Superior temporal gyrus (tissue), 1 donor: ENCODE measurements at regions not wholly inside any gene's neighbourhood (a gene's known extent, or its start where the extent isn't known, plus 50 kb on each side); places are given as distances from the start of the nearest gene placed in this dataset.

Source experiments
- DNase-seq: peaks from one replicate; pipeline ENCODE4 v3.0.0-alpha.2; 2016; ENCODE audit errors: extremely low spot score

- no peak for DNase-seq
Observed at GRCh38 chr4:111712093-111712677, 433.1 kb upstream of the FAM241A start.

- no peak for DNase-seq
Observed at GRCh38 chr4:111713276-111713675, 432.0 kb upstream of the FAM241A start.

DNA sequence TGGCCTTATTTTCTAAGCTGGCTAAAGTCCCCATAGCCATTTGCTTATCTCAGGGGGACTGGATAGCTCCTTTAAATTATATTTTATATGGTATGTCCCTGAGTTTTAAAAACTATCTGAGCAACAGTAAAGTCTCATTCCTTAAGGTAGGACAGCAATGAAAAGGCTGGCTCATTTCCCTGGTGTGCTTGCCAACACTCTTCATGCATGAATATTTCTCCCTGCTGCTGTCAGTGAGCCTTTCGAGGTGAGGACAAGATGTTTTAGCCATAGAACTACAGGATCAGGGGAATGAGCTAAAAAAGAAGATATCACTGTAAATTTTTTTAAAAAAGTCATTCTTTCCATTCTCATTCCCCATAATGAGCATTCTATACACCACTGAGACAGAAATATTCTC is 427.3 kb upstream of the FAM241A start:
- DNase-seq = no peak

GRCh38 chr4:111718763-111719559 is 426.3 kb upstream of the FAM241A start:
- DNase-seq = no peak

GRCh38 chr4:111720866-111721265 is 424.4 kb upstream of the FAM241A start:
- no peak for DNase-seq

GRCh38 chr4:111722213-111722720 is 423.0 kb upstream of the FAM241A start:
- DNase-seq = no peak

- DNase-seq = no peak
Observed at GRCh38 chr4:111736516-111736915, 408.7 kb upstream of the FAM241A start.

DNA sequence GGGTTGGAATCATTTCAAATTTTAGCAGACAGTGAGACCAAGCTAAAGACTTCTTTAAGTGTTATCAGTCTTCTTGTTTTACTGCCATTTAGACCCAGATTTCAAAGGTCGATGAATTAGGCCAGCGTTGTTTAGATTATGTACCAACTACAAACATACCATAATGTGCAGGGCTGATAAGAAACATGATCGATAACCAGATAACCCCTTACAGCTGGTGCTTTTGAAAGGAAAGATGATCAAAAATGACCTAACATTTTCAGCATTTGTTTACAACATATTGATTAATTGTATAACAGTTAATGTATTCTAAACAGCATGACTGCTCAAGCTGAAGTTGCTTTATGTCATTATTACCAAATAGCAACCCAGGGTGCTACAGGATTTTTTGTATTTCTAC is 400.4 kb upstream of the FAM241A start:
- DNase-seq = no peak

GRCh38 chr4:111748157-111748556 is 397.1 kb upstream of the FAM241A start:
- DNase-seq = no peak

DNA sequence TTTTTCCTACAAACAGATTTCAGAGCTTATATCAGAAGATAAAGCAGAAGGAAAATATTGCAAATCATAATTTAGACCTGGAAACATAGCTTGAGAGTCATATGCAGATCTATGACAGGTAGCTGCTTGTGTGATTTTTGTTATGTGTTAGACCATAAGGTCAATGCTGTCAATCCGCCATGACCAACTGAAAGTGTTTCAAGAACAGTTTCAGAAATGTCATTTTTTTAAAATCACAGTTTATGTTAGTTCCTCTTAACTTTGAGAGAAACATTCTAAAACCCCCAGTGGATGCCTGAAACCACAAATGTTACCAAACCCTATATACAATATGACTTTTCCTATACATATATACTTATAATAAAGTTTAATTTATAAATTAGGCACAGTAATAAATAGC is 391.3 kb upstream of the FAM241A start:
- DNase-seq = no peak

- no peak for DNase-seq
Observed at GRCh38 chr4:111755571-111755970, 389.7 kb upstream of the FAM241A start.

DNA sequence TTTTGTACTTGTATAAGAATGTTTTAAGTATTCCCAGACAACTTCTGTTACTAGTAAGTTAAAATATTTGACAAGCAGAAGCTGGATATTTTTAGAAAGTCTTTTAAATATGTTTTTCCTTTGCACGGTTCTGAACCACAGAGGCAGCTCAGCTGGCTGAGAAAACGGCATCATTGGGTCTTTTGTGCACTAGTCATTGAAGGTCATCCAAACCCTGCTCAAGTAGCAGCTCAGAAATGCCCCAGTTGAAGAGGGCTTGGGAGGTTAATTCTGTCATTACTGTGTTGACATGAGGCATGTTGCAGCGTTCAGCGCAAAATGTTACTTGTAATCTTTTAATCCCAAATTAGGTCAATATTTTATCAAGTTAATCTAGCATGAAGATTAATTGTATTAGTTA is 383.7 kb upstream of the FAM241A start:
- DNase-seq = no peak

GRCh38 chr4:111770514-111770913 is 374.7 kb upstream of the FAM241A start:
- no peak for DNase-seq

DNA sequence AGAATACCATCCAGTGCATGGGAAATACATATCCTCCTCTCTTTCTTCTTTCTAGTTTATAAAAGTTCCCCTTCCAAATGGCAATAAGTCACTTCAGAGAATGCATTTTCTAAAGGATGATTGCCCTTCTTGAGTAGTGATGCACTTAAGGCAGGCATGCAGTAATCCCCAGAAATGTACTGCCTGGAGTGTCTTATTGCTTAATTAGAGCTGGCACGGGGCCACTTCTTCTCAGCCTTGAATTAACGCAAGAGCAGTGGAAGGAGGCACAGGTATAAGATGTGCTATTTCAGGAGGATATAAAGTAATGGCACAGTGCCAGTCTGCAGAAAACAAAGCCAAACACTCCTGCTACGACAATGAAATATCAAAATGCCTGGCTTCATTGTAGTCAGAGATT is 371.4 kb upstream of the FAM241A start:
- DNase-seq = no peak

GRCh38 chr4:111775556-111776297 is 369.5 kb upstream of the FAM241A start:
- no peak for DNase-seq

- DNase-seq = no peak
Observed at GRCh38 chr4:111776561-111776960, 368.7 kb upstream of the FAM241A start.

DNA sequence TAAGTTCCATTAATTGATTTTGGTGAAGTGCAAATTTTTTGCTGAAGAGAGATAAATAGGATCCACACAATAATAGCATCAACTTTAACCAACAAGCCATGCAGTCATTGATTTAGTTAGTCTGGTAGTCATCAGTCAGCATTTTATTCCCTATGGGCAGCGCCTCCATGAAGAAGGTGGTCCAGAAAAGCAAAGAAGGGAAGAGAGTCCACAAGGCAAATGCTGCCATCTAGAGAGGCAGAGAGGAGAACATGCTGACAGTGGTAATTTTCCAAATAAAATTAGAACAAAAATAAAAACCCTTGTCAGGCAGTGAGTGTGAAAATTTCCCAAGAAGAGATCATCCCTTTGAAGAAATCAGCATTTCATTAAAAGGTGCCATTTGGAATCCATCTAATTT is 366.7 kb upstream of the FAM241A start:
- DNase-seq = no peak

- DNase-seq = no peak
Observed at GRCh38 chr4:111780965-111781364, 364.3 kb upstream of the FAM241A start.

DNA sequence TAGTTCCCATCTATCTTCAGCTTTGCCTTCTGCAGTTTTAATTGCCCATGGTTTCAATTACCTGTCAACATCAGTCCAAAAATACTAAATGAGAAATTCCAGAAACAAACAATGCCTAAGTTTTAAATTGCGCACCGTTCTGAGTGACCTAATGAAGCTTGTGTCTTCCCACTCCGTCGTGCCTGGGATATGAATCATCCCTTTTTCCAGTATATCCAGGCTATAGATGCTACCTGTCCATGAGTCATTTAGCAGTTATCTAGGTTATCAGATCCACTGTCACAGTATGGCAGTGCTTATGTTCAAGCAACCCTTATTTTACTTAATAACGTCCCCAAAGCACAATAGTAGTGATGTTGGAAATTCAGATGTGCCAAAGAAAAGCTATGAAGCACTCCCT is 363.6 kb upstream of the FAM241A start:
- DNase-seq = no peak

DNA sequence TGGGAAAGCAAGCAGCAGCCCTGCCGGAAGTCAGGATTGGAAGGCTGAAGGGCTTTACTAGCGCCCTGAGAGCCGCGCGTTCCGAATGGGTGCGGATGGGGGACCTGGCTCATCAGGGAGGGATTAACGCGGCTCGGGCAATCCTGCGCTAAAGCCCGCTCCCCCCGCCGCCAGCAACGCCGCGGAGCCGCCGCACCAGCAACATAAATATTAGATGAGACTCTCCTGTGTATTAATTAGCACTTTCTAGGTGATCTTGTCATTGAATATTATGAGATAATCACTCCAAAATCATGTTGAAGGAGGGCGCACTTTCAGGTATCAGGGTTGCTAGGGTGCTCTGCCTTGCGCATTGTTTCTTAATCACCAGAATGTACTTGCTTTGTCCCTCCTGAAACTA is 357.2 kb upstream of the FAM241A start:
- DNase-seq = no peak

DNA sequence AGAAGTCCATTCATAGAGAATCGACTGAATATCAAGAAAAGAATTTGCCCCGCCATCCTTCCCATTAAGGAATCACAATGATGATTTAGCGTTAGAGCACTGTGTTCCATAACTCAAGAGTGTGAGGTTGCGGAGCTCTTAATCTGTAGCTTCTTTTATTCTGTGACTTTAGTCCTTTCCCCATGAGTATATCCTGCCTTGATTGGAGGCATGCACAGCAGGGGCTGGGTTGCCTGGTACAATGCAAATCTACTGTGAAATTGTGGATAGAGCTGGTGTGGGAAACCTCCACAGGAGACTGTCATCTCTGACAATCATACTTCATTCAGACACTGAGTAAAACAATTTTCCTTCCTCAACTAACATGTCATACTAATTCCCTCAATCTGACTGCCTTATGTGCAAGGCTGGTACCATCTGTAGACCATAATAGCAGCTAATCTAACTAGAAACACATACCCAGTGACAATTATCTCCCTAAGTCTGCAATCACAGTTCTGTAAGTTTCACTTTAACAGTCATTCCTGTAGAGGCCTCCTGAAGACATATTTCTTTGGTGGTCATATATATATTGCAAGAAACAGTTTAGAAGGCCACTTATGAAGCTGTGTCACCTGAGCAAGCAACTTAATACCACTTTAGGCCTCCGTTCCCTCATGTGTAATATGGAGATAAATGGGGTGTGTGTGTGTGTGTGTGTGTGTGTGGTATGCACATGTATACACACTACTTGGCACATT is 355.2 kb upstream of the FAM241A start:
- no peak for DNase-seq

- DNase-seq = no peak
Observed at GRCh38 chr4:111792632-111793031, 352.6 kb upstream of the FAM241A start.
